ENCODE measurements at regions not wholly inside any gene's neighbourhood (a gene's known extent, or its start where the extent isn't known, plus 50 kb on each side); places are given as distances from the start of the nearest gene placed in this dataset.

GRCh38 chrX:125577479-125577878 is 257.8 kb downstream of the TEX13C start:
- Histone ChIP-seq H3K4me3 (no peak overlapping the region), H3K9me1 (ENCODE audit: control insufficient read depth, insufficient read depth, low read length) (no peaks in the 10 kb centered on the region), H3K79me2 (ENCODE audit: control insufficient read depth, insufficient read depth, low read length) (no peaks in the 10 kb centered on the region), H2AFZ (ENCODE audit: low read depth, low read length) (no peak overlapping the region), H3K36me3 (ENCODE audit: control insufficient read depth, insufficient read depth, low read length) (no peaks in the 10 kb centered on the region), H4K20me1 (replicated peaks; ENCODE audit: control insufficient read depth, insufficient read depth, low read length) (no peaks in the 10 kb centered on the region), H3K27me3 (ENCODE audit: control insufficient read depth in 2 of 2, insufficient read depth in 2 of 2, low read length in 2 of 2) (no peaks in the 10 kb centered on the region), H3K4me1 (replicated peaks in 1 of 2; ENCODE audit: control insufficient read depth in 2 of 2, insufficient read depth in 2 of 2, low read length in 2 of 2) (no peaks in the 10 kb centered on the region), H3K4me2 (ENCODE audit: insufficient read depth, low read length) (no peak overlapping the region), H3K9me3 (replicated peaks; ENCODE audit: control insufficient read depth, insufficient read depth, low read depth, low read length) (no peaks in the 10 kb centered on the region), H3K27ac (ENCODE audit: extremely low read depth, low read depth, low read length) (no peak overlapping the region), H3K9ac (ENCODE audit: insufficient read depth in 1 of 2, low read depth in 2 of 2, low read length in 2 of 2) (no peak overlapping the region)
- FAIRE-seq (no peak), ATAC-seq (no peak), DNase-seq (ENCODE audit: extremely low read depth in 1 of 4, low spot score in 3 of 4) (no peak)
- ChIA-PET POLR2A (no interaction called here), CTCF (ENCODE audit: low intra/inter-chr PET ratio) (no interaction called here)
- 7% methylated on average over 1 of the region's 1 CpG for WGBS (ENCODE audit: insufficient coverage, low coverage, missing lambda C conversion rate)
- intact Hi-C loops (cut with micrococcal nuclease) = no loop called here
- no TSS peak for BruUV-seq (replicated peaks)
- in situ Hi-C loops (cut with MboI) = no loop called here
- TF ChIP-seq ZHX1 (conservative IDR thresholded peaks at IDR 0.05; ENCODE audit: low read length) (no peak), CBFA2T3 (IDR thresholded peaks at IDR 0.05) (no peak), GABPA (tag; conservative IDR thresholded peaks at IDR 0.05; ENCODE audit: low read depth) (no peak), HMG20A (CRISPR knock-in tag; conservative IDR thresholded peaks at IDR 0.05) (no peak), BRD4 (IDR thresholded peaks at IDR 0.05) (no peak), KAT7 (CRISPR knock-in tag; IDR thresholded peaks at IDR 0.05; ENCODE audit: borderline replicate concordance) (no peak), KLF13 (tag; IDR thresholded peaks at IDR 0.05; ENCODE audit: borderline replicate concordance, low read depth) (no peak), ZNF121 (CRISPR knock-in tag; conservative IDR thresholded peaks at IDR 0.05) (no peak), REST (IDR thresholded peaks at IDR 0.05; ENCODE audit: borderline replicate concordance) (no peak), REST (CRISPR knock-in tag; IDR thresholded peaks at IDR 0.05; ENCODE audit: low read depth) (no peak), MLX (CRISPR knock-in tag; conservative IDR thresholded peaks at IDR 0.05) (no peak), HNRNPUL1 (IDR thresholded peaks at IDR 0.05; ENCODE audit: low read length) (no peak), ZNF165 (CRISPR knock-in tag; IDR thresholded peaks at IDR 0.05; ENCODE audit: borderline replicate concordance) (no peak), SLC30A9 (CRISPR knock-in tag; IDR thresholded peaks at IDR 0.05) (no peak)
